ENCODE measurements at regions not wholly inside any gene's neighbourhood (a gene's known extent, or its start where the extent isn't known, plus 50 kb on each side); places are given as distances from the start of the nearest gene placed in this dataset.

- Histone ChIP-seq H3K27ac (no peak overlapping the region), H3K27me3 (ENCODE audit: insufficient read depth, low read depth, severe bottlenecking) (no peaks in the 10 kb centered on the region), H3K4me3 (ENCODE audit: low read depth, low read length) (no peak overlapping the region), H3K9me3 (ENCODE audit: severe bottlenecking) (peaks cover 4% of the 10 kb centered on the region), H3K36me3 (no peaks in the 10 kb centered on the region)
- TF ChIP-seq CTCF (IDR thresholded peaks at IDR 0.05; ENCODE audit: low read depth, low read length) = no peak
- DNase-seq = no peak
These were observed 60.5 kb upstream of the PGRMC2 start for GRCh38 chr4:128347930-128348660.

GRCh38 chr4:128347175-128347868 lies 59.7 kb upstream of the PGRMC2 start:
- no peak for TF ChIP-seq CTCF (IDR thresholded peaks at IDR 0.05; ENCODE audit: low read depth, low read length)

GRCh38 chr4:128346054-128346716 lies 58.6 kb upstream of the PGRMC2 start:
- DNase-seq = no peak
- no peak overlapping the region for H3K27ac ChIP-seq
- H3K4me3 ChIP-seq (ENCODE audit: low read depth, low read length) = no peak overlapping the region
- TF ChIP-seq CTCF (IDR thresholded peaks at IDR 0.05; ENCODE audit: low read depth, low read length) = no peak
- H3K36me3 ChIP-seq = no peaks in the 10 kb centered on the region
- no peaks in the 10 kb centered on the region for H3K27me3 ChIP-seq (ENCODE audit: insufficient read depth, low read depth, severe bottlenecking)
- peaks cover 4% of the 10 kb centered on the region for H3K9me3 ChIP-seq (ENCODE audit: severe bottlenecking)

More at GRCh38 chr4:128347175-128347868, 59.7 kb upstream of the PGRMC2 start:
- H3K27me3 ChIP-seq (ENCODE audit: insufficient read depth, low read depth, severe bottlenecking) = no peaks in the 10 kb centered on the region
- no peak overlapping the region for H3K4me3 ChIP-seq (ENCODE audit: low read depth, low read length)
- no peak overlapping the region for H3K27ac ChIP-seq
- H3K9me3 ChIP-seq (ENCODE audit: severe bottlenecking) = peaks cover 4% of the 10 kb centered on the region
- H3K36me3 ChIP-seq = no peaks in the 10 kb centered on the region
- no peak for DNase-seq

- H3K27ac ChIP-seq = no peak overlapping the region
- no peaks in the 10 kb centered on the region for H3K36me3 ChIP-seq
- no peak for TF ChIP-seq CTCF (IDR thresholded peaks at IDR 0.05; ENCODE audit: low read depth, low read length)
- no peak overlapping the region for H3K4me3 ChIP-seq (ENCODE audit: low read depth, low read length)
- no peaks in the 10 kb centered on the region for H3K27me3 ChIP-seq (ENCODE audit: insufficient read depth, low read depth, severe bottlenecking)
- H3K9me3 ChIP-seq (ENCODE audit: severe bottlenecking) = peaks cover 4% of the 10 kb centered on the region
- no peak for DNase-seq
These were observed 58.0 kb upstream of the PGRMC2 start for GRCh38 chr4:128345650-128346049.

- Histone ChIP-seq H3K27me3 (ENCODE audit: insufficient read depth, low read depth, severe bottlenecking) (no peaks in the 10 kb centered on the region), H3K36me3 (no peaks in the 10 kb centered on the region), H3K9me3 (ENCODE audit: severe bottlenecking) (peaks cover 4% of the 10 kb centered on the region), H3K27ac (no peak overlapping the region), H3K4me3 (ENCODE audit: low read depth, low read length) (no peak overlapping the region)
- TF ChIP-seq CTCF (IDR thresholded peaks at IDR 0.05; ENCODE audit: low read depth, low read length) = no peak
- no peak for DNase-seq
These were observed 55.1 kb upstream of the PGRMC2 start for GRCh38 chr4:128342762-128343161.
